D721Med (cell line): ENCODE measurements at regions not wholly inside any gene's neighbourhood (a gene's known extent, or its start where the extent isn't known, plus 50 kb on each side); places are given as distances from the start of the nearest gene placed in this dataset.
"Not testable (repeated sequence)": the region's sequence is repeated elsewhere in the genome, so short reads cannot be mapped to it uniquely, and the experiment has no call there.

Experiments
- DNase-seq: peaks from one replicate; pipeline ENCODE4 v3.0.0; 2011; ENCODE audit warnings: low spot score; ENCODE audit not compliant: insufficient read length
- FAIRE-seq: peaks from 2 replicates; lab custom pipeline; 2011; peaks lifted over from hg19 to GRCh38; lab: Jason Lieb, UNC
- CTCF ChIP-seq: IDR thresholded peaks from 2 replicates; pipeline ENCODE4 v1.5.1; 2012; ENCODE audit warnings: mild to moderate bottlenecking, control low read depth; ENCODE audit not compliant: insufficient read depth; ENCODE audit errors: missing control alignments

GRCh38 chr2:65916785-65917295 lies 484.4 kb upstream of the SPRED2 start:
- no peak for FAIRE-seq
- TF ChIP-seq CTCF, result no peak
- DNase-seq, result no peak

GRCh38 chr2:65916177-65916576 lies 483.8 kb upstream of the SPRED2 start:
- no peak for TF ChIP-seq CTCF
- DNase-seq (no peak), FAIRE-seq (no peak)

GRCh38 chr2:65915273-65915672 lies 482.9 kb upstream of the SPRED2 start:
- TF ChIP-seq CTCF, result no peak
- DNase-seq (no peak), FAIRE-seq (no peak)

- DNase-seq (no peak), FAIRE-seq (no peak)
- no peak for TF ChIP-seq CTCF
Observed at GRCh38 chr2:65914244-65914786, 481.9 kb upstream of the SPRED2 start.

- DNase-seq (peak; percentile 14), FAIRE-seq (no peak)
- no peak for TF ChIP-seq CTCF
Observed at GRCh38 chr2:65913813-65914212, 481.4 kb upstream of the SPRED2 start.

- DNase-seq (no peak), FAIRE-seq (no peak)
- no peak for TF ChIP-seq CTCF
Observed at GRCh38 chr2:65901756-65902155, 469.4 kb upstream of the SPRED2 start.

GRCh38 chr2:65896446-65896845 lies 464.0 kb upstream of the SPRED2 start:
- DNase-seq (no peak), FAIRE-seq (no peak)
- no peak for TF ChIP-seq CTCF

GRCh38 chr2:65890131-65890530 lies 457.7 kb upstream of the SPRED2 start:
- FAIRE-seq, DNase-seq: not testable (repeated sequence)
